Fibroblast of skin of left biceps (primary cell): ENCODE measurements at regions not wholly inside any gene's neighbourhood (a gene's known extent, or its start where the extent isn't known, plus 50 kb on each side); places are given as distances from the start of the nearest gene placed in this dataset.
"Not testable (repeated sequence)": the region's sequence is repeated elsewhere in the genome, so short reads cannot be mapped to it uniquely, and the experiment has no call there.

Experiments used
- DNase-seq, 2 experiments: peaks; one replicate each; pipeline ENCODE4 v3.0.0-alpha.2; 2013; ENCODE audit warnings: low read depth in 2 of 2

GRCh38 chr3:118146658-118147375, 887.8 kb downstream of the IGSF11 start:
- no peak for DNase-seq

DNA sequence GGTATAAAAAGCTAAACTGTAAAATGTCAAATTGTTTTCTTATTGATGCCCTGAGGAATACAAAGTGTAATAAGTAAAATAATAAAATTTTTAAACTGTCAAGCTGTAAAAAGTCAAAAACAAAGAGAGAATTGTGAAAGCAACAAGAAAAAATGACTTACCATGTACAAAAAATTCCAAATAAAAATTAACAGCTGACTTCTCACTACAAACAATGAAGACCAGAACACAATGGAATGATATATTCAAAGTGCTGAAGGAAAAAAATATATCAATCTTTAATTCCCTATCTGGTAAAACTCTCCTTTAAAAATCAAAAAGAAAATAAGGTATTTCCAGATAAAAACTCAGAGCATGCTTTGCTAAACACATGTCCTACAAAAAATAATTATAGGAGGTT, 883.5 kb downstream of the IGSF11 start:
- no peak for DNase-seq

- not testable (repeated sequence) for DNase-seq
These were observed 871.7 kb downstream of the IGSF11 start for GRCh38 chr3:118162627-118163588.

DNA sequence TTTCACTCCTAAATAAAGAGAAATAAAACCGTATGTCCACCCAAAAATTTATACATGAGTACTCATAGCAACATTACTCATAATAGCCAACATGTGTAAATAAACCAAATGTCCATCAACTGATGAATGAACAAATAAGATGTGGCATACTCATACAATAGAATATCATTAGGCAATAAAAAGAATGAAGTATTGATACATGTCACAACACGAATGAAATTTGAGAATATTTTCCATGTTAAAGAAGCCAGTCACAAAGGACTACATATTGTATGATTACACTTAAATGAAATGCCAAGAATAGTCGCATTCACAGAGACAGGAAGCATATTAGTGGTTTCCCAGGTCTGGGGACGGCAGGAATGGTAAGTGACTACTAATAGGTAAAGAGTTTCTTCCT, 869.2 kb downstream of the IGSF11 start:
- DNase-seq, result no peak

- no peak for DNase-seq
These were observed 867.1 kb downstream of the IGSF11 start for GRCh38 chr3:118167571-118167970.

DNA sequence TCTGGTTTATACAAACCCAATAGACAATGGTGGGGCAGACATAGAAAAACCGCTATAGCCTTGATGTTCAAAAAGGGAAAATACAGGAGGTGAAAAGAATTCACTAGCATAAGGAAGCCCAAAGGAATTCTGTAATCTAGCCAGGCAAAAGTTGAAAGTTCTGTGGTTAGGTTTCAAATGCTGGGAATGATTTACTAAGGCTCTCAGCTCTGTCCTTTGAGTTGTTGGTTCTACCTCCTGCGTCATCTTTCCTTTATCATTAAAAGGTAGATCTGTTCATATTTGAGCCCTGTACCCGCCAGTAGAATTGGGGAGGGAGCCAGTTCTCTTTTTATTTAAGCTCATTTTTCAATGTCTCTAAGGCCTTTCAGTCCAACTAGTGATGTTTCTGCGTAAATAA, 866.5 kb downstream of the IGSF11 start:
- DNase-seq, result no peak

DNA sequence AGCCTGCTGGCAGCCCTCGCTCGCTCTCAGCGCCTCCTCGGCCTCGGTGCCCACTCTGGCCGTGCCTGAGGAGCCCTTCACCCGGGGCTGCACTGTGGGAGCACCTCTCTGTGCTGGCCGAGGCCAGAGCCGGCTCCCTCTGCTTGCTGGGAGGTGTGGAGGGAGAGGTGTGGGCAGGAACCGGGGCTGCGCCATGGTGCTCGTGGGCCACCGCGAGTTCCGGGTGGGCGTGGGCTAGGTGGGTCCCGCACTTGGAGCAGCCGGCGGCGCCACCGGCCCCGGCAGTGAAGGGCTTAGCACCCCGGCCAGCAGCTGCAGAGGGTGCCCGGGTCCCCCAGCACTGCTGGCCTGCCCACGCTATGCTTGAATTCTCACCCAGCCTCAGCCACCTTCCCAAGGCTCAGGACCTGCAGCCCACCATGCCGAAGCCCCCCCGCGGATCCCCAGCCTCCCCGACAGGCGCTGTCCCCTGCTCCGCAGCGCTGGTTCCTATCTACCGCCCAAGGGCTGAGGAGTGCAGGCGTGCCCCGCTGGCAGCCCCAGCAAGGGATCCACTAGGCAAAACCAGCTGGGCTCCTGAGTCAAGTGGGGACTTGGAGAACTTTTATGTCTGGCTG, 863.3 kb downstream of the IGSF11 start:
- DNase-seq, result no peak

GRCh38 chr3:118180853-118181252, 853.8 kb downstream of the IGSF11 start:
- DNase-seq, result no peak

DNA sequence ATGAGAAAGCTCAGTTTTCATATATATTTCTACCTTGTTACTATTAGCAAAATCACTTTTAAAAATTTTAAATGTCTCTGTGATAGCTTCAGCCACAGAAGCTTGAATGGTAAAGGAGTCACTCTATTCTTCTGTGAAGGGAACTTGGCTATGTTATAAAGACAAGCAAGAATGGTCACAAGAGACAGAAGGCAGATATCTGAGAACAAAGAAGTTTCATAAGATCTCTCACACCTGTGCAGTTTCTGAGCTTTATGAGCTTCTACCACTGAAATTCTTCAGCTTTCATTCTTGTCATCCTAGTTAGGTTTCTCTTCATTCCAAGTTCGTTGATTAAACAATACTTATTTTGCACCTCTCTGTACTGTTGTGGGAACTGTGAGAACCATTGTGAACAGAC, 853.4 kb downstream of the IGSF11 start:
- no peak for DNase-seq

GRCh38 chr3:118186051-118186450, 848.6 kb downstream of the IGSF11 start:
- no peak for DNase-seq

- no peak for DNase-seq
These were observed 847.4 kb downstream of the IGSF11 start for GRCh38 chr3:118187221-118187620.

DNA sequence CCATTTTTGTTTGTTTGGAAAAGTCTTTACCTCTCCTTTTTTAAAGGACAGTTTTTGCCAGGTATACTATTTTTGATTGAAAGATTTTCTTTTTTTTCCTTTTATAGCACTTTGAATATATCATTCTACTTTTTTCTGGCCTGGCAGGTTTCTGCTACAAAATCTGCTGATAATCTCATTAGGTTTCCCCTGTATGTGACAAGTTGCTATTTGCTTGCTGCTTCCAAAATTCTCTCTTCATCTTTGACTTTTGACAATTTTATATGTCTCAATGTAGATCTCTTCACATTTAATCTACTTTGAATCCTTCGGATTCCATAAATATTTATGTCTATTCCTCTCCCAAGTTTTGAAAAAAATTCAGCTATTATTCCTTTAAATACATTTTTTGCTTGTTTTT, 838.5 kb downstream of the IGSF11 start:
- no peak for DNase-seq

DNA sequence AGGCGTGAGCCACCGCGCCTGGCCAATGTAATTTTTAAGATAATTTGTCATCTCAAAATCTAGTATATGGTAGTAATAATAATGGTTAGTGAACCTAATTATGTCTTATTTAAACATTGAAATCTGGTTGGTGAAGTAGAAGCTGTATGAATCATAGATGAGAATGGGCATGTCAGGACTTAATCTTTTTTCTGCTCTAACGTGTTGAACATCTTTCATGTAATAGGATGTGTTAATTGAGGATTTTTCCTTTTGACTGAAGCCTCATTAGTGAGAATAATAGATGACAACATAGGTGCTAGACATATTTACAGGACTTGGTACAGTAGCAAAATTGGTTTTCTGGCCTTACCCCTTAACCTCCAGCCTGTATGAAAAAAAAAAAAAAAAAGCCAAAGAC, 835.6 kb downstream of the IGSF11 start:
- no peak for DNase-seq

- DNase-seq, result no peak
These were observed 830.5 kb downstream of the IGSF11 start for GRCh38 chr3:118204052-118204656.

DNA sequence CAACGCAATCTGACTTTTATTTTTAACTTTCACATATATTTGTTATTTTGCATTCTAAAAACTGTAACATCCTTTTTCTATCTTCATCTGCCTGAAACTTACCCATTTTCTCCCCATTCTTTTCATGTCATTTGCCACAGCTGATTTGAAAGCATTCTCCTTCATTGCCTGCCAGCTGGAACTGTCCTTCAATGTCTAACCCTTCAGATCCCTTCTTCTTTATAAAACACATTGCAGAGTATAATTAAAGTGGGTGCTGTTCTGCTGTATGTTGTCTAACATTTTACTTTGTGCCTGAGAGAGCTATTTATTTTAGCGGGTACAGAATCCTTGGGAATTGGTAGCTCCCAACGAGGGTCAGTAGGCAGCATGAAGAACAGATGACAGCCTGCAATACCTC, 827.4 kb downstream of the IGSF11 start:
- DNase-seq, result no peak

DNA sequence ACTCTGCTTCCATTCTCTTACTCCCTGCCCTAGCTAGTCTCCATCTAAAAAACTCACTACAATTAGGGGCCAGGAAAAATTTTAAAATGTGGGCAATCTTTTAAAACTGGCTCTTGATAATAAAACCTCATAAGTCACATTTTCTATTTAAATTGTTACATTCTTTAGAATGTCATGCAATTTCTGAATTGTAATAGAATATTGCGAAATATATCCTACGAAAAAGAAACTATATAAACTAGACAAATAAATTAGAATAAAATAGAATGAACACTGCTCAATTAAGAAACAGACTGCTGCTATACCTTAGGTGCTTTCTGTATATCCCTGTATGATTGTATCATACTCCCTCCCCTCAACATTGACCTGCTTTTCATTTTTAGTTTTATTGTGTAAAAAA, 826.0 kb downstream of the IGSF11 start:
- DNase-seq, result no peak

- DNase-seq, result no peak
These were observed 820.8 kb downstream of the IGSF11 start for GRCh38 chr3:118213892-118214291.

GRCh38 chr3:118226206-118226605, 808.4 kb downstream of the IGSF11 start:
- no peak for DNase-seq

GRCh38 chr3:118227191-118227590, 807.5 kb downstream of the IGSF11 start:
- DNase-seq, result no peak

GRCh38 chr3:118228151-118228550, 806.5 kb downstream of the IGSF11 start:
- no peak for DNase-seq

DNA sequence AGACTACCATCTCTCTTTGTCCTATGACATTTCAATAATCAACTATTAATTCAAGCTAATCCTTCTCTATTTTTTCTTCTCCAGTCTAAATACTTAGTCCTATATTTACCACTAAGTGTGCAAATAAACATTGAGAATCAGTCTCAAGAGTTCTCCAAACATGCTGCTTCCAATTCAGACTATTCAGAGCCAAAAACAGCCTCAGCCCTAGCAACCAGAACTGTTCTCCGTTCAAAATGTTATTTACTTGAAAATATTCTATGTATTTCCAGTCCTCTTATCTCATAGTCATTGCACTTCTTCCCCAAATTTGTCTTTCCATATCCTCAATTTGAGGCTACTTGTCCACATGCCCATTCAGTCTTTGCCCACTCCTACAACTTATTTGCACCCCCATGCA, 805.5 kb downstream of the IGSF11 start:
- DNase-seq, result no peak

DNA sequence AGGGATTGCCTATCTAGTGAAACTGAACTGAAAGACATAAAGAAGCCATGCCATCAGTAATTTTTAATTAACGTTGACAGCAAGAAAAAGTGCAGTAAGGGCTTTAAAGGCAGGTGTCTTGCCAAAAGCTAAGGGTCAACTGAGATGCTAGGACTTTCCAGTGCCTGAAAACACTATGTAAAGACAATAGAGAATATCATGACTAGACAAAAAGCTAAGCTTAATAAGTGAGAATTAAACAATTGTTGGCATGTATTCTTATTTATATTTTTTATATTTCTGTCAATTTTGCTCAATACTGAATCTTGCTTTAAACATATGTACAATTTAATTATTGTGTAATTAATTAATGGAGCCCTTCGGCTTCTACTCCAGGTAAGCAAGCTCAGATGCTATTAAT, 803.1 kb downstream of the IGSF11 start:
- no peak for DNase-seq
